ENCODE measurements at regions not wholly inside any gene's neighbourhood (a gene's known extent, or its start where the extent isn't known, plus 50 kb on each side); places are given as distances from the start of the nearest gene placed in this dataset.

DNA sequence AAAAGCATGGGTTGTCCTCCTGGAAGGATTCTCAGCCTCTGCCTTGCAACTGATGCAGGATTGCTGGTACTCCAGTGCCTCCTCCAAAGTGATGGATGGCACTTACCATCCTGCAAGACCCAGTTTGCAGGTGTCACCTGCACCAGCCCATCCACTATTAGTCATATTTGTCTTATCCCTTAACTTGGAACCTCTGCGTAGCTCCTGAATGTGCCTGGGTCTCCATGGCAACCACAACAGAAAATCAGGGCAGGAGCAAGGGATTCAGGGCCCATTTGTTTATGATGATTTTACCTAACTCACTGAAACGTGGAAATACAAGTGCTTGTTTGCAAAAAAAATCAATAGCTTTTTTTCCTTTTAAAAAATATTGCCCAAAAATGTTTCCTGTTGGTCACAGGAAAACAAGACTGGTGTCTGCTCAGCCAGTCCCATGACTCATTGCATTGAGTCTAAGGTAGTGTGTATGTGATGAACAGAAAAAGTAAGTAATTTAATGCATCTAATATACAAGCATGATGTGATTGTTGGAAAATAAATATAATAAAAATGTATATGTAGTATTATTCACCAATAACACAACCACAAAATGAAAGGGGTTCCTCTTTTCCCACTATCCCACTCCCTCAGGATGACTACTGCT lies 1196.3 kb upstream of the TMEM132C start:
- DNase-seq (ENCODE audit: low read depth, low spot score) = no peak

DNA sequence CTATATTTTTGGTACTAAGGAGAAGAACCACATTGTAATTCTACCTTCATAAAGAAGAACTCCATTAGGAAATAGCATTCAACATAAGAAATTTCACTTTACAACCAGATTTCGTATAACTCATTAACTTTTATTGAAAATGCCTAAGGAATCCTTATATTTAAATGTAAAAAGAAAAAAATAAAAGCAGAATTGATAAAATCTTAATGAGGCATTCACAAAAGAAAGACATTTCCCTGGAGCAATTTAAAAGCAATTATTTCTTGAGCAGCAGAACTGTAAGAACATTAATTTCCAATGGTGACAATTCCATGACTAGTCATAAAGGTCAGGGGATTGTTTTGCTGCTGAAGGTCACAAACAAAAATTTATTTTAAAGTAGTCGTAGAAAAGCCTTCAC lies 1192.8 kb upstream of the TMEM132C start:
- no peak for DNase-seq (ENCODE audit: low read depth, low spot score)

DNA sequence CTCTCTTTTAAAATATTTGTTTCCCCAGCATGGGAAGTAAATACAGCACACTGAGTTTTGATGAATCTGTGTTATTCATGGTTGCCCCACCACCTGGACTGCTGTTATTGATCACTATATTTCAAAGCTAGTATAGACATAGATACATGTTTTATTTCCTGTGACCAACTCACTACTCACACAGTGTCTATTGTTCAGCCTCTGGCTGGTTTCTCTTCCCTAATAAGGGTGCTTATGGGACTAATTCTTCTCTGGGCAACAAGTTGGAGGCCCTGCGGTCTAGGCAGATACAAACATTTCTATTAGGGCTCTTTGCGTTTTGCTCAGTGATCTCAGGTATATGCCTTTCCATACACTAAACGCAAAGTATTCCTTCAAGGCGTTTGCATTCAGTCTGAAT lies 1191.0 kb upstream of the TMEM132C start:
- no peak for DNase-seq (ENCODE audit: low read depth, low spot score)

DNA sequence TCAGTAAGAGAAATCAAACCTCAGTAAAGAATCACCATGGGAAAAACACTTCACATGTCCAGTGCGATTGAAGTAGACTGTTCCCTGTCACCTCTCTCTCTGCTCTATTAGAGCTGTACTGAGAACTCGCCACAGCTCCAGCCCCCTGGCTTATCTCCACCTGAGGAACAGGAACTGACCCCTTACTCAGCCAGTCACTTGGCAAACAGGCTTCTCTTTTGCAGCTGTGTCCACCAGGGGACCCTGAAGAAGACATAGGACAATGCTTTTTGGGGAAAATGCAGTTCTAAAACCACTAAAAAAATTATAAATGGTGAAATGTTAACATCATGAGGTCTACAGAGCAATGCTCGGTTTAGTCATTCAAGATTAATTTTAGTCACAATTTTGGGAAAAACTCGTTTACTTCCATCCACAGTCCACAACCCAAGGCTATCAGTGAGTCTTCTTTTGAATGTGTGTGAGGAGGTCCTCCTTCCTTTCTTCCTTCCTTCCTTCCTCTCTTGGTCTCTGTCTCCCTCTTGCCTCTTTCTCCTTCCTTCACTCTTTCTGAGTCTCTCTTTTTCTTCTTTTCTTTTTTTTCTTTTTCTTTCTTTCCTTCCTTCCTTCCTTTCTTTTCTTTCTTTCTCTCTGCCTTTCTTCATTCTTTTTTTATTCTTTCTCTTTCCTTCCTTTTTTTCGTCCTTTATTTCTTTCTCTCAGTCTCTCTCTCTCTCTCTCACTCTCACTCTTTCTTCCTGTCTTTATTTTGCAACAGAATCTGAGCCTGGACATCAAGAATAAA lies 1189.5 kb upstream of the TMEM132C start:
- DNase-seq (ENCODE audit: low read depth, low spot score) = no peak

DNA sequence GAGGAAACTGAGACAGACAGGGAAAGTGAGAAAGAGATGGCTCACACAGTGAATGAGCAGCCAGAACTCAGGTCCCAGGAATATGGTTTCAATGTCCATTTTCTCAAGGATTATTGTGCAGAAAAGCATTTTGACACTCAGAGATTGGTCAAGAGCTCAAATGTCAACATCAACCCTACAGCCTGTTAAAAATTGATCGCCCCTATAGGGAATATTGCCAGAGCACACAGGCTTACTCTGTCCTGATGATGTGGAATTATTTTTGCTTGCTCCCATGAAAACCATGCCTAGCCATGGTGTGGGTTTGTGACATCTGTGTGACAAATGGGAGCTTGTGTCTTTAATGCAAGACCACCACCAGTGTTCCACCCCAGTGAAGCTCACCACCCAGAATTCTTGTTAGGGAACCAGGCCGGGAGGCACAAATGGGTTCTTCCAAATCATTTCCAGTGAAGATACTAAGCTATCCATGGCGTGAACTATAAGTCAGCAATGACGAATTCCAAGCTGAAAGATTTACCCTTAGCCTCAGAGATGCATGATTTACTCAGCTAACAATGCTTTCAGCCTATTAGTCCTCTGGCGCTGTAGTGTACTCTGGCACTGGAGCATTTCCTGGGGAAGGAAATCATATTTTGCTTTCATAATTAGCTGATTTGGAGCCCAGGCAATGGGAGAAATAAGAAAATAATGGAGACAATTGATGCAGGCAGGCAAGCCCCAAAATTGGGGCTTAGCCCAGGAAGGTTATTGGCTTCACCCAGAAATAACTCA lies 1188.2 kb upstream of the TMEM132C start:
- DNase-seq (ENCODE audit: low read depth, low spot score) = no peak

DNA sequence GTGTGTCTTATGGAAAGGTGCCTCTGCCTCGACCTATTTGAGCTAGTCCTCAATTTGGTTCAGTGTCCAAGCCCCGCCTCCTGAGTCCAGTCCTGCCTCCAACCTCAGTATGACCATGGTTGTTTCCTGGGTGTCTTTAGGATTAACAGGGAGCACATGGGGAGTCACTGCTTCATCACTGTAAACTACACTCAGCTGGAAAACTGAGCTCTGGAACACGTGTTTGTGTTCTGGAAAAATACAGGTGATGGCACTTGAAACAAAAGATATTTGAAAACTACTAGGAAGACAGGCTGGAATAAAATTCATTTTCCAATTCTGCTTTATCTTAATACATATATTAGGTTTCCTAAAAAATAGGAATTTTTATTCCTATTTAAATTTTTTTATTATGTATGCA lies 1187.3 kb upstream of the TMEM132C start:
- DNase-seq (ENCODE audit: low read depth, low spot score) = no peak

DNA sequence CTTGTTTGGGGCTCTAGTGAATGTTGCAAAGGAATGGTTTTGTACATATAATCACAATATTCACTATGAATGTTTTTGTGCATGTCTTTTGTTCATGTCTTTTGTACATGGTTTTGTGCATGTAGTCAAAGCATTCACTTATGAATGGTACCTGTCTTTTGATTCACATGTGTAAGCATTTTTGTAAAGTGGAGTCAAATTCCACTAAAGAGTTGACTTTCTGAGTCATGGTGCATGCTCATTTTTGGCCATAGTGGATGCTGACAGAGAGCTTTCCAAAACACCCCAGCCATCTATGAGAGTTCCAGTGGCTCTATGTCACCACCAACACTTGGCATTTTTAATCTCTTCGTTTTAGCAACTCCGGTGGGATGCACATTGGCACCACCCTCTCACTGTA lies 1185.9 kb upstream of the TMEM132C start:
- no peak for DNase-seq (ENCODE audit: low read depth, low spot score)

DNA sequence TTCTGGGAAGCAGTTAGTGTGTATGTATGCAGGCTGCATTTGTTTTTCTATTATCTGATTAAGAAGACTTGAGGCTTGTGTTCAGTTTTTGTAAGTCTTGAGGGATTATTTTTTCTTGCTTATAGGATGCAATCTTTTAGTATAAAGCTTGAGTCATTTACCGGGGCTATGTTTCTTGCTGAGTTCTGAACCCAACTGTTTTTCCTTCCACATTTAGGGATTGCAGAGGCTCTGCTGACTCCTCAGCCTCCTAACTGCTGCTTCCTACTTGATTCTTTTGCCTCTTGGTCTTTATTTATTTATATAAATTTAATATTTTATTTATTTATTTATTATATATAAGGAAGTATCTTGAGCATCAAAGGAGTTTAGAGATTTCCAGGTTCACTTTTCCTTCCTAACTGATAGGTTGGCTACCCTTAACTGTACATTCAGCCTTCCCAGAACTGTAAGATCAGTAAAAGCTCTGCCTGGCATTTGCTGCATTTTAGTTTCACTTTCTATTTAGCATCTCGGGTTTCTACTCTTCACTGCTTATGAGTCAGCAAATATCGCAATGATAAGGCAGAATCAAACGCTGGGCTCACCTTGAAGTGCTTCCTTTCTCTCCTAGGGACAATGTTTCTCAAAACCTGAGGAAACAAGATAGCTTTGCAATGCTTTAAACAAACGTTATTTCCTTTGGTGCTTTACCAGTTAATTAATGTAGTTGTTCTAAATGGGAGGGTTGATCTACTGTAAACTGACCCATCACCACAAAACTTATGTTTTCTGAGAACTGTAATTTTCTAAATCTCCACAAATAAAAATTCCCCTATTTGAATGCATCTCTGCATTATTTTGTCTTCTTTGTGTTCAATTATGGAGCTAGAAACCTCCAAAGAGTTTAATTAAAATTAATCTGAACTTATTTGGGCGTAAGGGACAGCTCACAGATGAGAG lies 1183.7 kb upstream of the TMEM132C start:
- peak; percentile 34 for DNase-seq (ENCODE audit: low read depth, low spot score)

DNA sequence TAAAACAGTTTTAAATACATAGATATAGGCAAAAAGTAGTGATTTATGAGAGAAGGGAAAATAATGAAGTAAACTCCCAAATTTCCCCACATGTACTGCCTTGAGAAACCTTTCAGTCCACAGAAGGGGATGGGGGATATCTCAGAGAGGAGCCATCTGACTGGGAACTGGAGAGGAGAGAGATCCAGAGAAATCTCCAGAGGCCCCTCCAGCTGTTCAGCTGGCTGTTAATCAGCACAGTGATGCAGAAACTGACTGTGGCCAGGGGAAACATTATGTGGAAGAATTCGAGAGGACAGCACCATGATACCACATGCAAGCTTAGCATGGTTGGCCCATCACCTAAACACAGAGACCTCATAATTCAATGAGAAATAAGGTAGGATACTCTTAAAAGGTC lies 1165.9 kb upstream of the TMEM132C start:
- no peak for DNase-seq (ENCODE audit: low read depth, low spot score)

DNA sequence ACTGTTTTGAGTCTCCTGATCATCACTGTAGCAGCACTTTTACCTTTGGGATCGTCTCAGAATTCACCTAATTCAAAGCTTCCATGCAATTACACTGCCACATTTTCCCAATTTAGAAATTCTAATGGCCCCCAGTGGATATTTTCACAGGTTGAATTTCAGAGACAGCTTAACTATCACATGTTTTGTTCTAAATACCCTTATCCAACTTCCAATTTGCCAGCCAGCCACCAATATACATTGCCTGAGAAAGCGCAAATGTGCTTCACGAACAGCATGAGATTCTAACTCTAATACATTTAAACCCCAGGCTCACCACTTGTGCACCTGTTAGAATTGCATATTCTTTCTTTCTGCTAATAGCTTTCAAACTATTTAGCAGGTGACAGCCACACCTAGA lies 1160.9 kb upstream of the TMEM132C start:
- DNase-seq (ENCODE audit: low read depth, low spot score) = no peak

DNA sequence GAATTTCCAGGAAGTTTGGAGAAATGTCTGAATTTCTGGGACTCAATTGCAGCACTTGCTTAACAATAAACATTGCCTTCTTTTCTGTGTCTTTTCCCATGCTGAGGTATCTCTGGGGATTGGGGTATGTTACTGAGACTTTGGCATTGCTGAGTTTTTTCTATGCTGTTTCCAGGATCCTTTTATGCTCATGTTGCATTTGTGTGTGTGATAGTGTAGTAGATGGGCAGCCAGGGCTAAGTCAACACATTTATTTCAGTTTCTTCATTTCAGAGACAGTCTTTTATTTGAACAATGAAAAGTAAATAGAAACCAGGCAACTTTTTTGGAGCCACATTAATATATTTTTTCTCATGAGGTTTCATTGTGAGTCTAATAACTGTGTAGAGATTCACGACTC lies 1160.3 kb upstream of the TMEM132C start:
- DNase-seq (ENCODE audit: low read depth, low spot score) = no peak

DNA sequence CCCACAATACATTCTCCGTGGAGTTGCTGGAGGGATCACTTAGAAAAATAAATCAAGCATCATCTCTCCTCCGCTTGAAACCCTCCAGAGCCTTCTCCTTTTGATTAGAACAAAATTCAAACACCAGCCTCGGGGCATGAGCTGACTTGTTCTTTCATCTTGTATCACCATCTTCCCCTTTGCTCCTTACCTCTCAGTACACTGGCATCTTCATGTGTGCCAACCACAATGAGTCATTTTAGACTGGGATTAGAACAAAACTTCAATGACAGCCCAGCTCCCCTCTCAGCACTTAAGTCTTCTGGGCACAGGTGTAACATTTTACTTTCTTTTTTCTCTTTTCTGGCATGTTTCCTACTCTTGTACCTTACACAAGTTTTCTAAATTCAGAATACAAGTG lies 1159.2 kb upstream of the TMEM132C start:
- no peak for DNase-seq (ENCODE audit: low read depth, low spot score)

DNA sequence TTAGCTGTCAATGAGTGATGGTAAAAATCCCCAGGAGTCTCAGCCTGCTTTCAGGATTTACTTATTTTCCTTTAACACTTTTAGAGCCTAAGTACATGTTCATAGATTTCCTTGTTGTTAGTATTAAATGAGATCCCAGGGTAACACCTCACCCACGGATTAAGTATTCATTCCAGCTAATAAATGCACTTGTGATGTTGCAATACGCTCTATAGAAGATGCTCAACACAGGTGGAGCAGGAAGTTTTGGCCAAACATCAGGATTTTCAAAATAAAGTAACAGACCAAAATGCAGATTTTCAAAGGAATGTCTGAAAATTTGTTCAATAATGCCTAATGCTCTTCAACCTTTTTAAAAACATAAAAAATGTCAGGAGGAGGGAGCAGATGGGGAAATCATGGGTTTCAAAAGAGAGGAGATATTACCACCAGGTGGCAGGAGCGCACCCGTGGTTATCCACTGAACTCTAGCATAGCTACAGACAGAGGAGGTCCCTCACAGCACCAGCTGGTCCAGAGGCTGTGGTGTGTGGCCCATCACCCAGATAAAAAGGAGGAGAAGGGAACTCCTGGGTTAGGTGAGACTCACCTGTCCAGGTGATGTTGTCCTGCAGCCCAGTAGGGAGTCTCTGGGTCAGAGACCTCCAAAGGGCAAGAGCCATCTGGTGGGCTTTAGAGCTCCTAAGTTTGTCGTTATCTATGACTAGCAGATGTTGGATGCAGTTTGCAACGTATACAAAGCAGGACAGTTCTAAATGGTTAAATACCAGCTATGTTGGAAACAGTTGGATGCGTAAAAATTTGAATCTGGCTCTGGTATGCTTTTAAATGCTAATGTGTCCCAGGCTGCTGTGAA lies 1158.4 kb upstream of the TMEM132C start:
- DNase-seq (ENCODE audit: low read depth, low spot score) = peak; percentile 17

DNA sequence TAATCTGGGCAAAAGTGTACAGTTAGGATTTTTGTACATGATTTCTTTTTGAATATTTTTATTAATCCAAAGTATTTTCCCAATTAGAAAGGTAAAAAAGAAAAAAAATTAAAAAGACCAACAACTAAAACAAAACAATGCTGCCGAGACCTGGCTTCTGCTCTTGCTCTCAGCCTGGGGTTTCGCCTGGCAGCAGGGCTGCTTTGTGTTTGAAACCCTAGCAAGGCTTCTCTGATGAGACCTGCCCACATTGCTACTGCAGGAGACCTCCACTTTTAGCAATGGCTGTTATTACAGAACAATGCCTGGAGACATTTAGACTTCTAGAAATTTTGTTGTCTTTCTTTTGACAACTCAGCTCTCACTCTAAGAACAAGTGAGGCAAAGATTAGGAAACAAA lies 1153.0 kb upstream of the TMEM132C start:
- DNase-seq (ENCODE audit: low read depth, low spot score) = no peak

DNA sequence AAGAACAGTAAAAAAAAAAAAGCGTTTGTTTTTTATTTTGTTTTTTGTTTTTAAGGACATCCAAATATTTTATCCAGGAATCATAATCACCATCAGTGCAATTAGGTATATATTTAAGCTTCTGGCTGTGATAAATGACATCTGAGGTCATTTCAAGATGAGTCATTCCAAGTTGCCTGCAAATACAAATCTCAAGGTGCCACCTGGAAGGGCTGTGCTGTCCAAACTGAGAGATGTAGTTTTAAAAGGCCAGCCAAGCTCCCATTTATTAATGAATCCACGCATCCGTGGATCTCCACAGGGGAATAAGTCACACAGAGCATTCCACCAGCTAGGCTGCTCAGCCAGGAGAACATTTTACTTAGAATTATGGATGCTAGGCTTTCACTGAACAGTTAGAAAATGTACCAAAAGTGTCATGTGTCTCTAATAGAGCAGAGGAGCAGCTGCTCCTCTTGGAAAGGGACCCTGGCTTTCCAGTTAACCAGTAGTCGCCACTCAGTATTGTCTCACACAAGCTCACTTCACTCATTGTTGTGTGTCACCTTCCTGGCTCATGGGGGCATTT lies 1151.4 kb upstream of the TMEM132C start:
- no peak for DNase-seq (ENCODE audit: low read depth, low spot score)

DNA sequence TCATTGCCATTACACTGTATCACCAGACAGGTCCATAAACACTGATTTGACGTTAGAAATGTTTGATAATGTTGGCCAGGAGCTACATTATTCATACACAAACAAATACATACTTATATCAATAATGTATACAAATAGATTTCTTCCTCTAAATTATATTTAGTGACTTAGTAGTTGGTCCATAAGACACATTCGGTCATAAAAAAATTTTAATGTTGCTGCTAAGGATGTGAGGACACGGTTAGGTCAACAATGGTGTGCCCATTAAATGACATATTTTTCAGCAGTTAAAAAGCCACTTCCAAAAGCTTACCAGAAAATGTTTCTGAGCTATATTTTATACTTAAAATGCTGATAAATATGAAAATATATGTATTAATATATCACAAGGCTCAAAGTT lies 1148.7 kb upstream of the TMEM132C start:
- DNase-seq (ENCODE audit: low read depth, low spot score) = no peak

DNA sequence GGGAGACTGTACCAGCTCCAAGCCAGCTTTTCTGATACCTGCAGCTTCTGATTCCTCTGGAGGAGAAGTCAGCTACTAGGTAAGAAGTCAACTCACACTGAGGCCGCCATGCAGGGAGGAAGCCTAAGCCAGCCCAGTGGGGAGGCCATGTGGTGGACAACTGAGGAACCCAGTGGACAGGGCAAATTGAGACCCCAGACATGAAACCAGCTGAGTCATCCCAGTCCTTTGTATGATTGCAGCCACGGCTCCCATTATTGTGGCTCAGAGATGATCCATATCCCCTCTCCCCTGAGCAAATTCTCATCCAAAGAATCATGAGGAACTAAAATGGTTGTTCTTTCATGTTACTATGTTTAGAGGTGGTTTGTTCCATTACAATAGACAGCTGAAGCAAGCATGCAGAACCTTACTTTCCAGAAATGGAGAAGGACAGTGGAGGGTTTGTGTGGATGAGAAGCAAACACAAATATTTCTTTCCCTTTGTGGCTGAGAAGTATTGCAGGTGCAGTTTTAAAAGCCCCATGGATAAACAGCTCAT lies 1147.3 kb upstream of the TMEM132C start:
- no peak for DNase-seq (ENCODE audit: low read depth, low spot score)

DNA sequence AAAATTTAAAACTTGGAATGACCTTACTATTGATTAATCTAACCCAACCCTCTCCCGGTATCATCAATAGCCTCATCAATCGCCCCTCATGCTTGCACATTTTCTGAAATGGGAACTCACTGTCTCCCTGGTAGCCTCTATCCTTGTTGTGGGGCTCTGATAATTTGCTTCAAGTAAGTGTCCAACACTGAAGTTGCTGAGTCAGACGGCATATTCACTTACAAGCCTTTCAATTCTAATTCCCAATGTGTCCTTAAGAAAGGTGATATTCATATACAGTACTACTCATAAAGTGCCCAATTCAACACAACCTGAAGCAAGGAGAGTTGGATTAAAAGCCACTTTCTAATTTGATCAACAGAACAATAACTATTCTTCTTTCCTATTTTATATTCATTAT lies 1146.1 kb upstream of the TMEM132C start:
- no peak for DNase-seq (ENCODE audit: low read depth, low spot score)

DNA sequence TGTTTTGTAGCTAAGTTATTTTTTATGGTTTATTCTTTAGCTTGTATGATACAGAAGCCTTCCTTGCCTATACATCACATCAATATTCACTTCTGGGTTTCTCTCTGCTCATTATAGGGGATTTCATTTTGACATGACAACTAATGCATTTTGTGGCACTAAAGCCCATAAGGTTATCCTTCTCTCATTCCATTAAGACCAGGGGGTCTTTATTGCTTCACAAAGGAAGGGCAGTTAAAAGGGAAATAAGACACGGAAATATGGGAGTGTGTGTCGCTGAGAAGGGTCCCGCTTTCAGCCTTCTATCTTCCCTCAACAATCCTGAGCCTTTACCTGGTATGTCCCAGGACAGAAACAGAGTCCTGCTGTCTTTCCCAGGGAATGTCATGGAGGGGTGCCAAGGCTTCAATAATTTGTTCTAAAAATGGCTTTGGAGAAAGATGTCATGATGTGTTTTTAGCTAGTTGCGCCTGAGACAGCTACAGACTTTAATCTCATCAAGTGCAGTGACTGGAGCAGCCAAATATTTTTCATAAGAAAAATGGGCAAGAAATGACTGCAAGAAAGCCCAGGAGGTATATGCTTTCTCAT lies 1145.4 kb upstream of the TMEM132C start:
- no peak for DNase-seq (ENCODE audit: low read depth, low spot score)

Data from brain pericyte (primary cell).